Hematopoietic multipotent progenitor cell (in vitro differentiated cells): ENCODE measurements at regions not wholly inside any gene's neighbourhood (a gene's known extent, or its start where the extent isn't known, plus 50 kb on each side); places are given as distances from the start of the nearest gene placed in this dataset.
A peak's percentile ranks its signal among the peaks of the same experiment; 100 is the strongest.
"Not testable (repeated sequence)": the region's sequence is repeated elsewhere in the genome, so short reads cannot be mapped to it uniquely, and the experiment has no call there.

Experiments
- DNase-seq, 3 donors: peaks; one replicate each; pipeline ENCODE4 v3.0.0-alpha.2; 2011 to 2015; ENCODE audit warnings: low read depth in 2 of 3, low spot score in 2 of 3

- no peak for DNase-seq
Observed at GRCh38 chr12:58301730-58302122, 360.4 kb downstream of the ATP23 start.

- peak in 1 of 3 donors; percentile 35 for DNase-seq
Observed at GRCh38 chr12:58302487-58303011, 361.2 kb downstream of the ATP23 start.

GRCh38 chr12:58306266-58307000 lies 365.1 kb downstream of the ATP23 start:
- DNase-seq: no peak

DNA sequence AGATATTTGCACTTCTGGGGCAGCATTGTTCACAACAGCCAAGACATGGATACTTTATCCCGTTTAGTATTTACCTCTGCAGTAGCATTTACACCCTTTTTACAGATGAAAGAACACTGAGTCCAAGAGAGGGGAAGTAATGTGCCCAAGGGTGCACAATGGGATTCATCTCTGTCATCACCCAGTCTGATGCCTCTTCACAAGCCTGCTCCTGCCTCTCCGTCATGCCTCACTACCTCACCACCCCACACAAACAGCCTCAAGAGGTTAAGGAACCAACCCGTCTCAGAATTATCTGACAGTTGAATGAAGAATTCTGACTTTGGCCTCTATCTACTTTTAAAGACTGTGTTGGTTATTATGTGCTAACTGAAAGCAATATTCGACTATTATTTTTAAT lies 368.4 kb downstream of the ATP23 start:
- no peak for DNase-seq

GRCh38 chr12:58310368-58310767 lies 369.0 kb downstream of the ATP23 start:
- no peak for DNase-seq

DNA sequence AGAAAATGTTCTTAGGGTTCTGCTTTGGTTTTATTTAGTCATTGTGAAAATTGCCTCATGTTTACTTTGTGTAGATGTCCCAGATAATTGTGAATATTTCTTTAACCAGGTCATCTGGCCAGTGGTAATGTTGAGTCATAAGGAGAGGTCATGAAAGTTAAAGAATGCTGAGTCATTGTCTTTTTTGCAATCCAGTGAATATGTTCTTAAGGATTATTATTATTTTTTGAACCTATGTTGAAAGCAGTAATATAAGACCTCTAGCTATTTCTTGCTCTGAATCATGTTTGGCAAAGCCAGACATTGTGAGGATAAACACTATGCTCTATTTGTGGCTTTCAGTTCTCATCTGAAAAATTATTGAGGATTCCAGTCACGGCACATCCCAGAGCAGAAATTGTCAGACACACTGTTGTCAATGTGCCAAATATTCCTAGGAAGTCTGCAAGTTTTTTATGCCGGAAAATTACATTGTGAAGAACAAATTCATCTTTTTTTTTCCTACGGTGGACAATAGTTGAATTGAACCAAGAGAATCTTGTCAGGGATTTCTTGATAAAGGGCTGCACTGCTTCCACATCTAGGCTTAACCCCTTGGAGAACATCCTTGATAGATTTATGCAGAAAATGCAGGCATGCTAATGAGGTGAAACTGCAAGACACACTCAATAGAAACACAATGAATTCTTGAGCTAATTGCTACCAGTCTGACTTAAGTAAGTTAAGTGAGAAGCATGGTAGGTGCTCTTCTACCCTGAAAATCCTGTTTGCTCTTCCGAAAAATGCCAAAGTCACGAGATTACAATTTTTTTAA lies 369.6 kb downstream of the ATP23 start:
- DNase-seq: no peak

DNA sequence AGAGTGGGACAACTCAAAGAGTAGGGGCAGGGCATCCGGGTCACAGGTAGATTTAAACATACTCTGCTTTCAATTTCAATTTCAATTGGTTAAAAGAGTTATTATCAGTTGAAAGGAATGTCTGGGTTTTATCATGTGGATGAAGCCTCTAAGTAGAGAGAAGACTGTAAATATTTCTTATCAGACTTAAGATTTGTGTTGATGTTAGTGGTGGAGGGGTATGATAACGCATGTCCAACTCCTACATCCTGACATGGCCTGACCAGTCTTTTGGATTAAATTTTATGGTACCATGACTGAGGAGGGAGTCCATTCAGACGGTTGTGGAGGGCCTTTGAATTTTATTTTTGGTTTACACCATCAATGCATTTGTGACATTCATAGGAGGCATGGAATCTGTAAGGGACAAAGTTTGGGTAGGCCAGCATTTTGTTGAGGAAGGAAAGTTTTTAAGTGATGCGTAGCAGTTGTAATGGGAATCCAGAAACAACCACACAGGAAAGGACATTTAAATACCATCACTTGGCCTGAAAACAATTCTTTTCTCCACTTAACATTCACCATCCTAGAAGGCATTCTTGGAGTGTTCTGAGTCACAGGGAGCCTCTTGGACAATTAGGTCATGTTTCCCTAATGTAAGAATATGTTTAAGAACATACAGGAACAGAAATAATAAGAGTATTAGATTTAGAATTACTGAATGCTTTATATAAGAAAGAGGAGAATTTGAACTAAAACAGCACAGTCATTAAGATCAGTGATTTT lies 371.9 kb downstream of the ATP23 start:
- no peak for DNase-seq

DNA sequence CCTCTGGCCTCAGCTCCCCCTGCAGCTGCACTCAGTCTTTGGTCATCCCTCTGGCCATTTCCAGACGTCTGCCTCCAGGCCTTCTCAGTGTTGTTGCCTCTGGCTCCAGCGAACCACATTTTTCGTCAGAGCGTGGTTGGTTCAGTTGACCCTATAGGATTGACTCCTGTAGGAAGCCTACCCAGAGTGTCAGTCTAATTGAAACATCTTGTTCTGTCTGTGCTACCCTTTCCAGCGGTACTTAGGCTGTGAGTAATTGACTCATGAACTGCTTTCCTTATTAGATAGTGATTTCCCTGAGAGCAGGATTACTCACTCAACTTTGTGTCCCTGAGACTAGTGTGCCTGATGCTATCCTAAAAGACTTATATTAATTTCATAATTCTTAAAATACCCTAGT lies 373.2 kb downstream of the ATP23 start:
- no peak for DNase-seq

DNA sequence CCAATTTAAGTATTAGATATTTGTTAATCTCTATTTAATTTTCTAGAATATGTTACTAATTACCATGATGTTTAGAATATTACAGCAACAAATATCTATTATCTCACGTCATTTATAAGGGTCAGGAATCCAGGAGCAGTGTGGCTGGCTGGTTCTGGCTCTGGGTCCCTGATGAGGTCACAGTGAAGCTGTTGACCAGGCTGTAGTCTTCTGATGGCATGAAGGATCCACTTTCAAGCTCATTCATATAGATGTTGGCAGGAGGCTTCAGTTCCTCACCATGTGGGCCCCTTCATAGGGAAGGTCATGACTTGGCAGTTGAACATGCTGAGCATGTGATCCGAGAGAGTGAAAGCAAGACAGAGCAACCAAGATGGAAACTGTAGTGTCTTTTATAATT lies 375.6 kb downstream of the ATP23 start:
- DNase-seq: no peak

DNA sequence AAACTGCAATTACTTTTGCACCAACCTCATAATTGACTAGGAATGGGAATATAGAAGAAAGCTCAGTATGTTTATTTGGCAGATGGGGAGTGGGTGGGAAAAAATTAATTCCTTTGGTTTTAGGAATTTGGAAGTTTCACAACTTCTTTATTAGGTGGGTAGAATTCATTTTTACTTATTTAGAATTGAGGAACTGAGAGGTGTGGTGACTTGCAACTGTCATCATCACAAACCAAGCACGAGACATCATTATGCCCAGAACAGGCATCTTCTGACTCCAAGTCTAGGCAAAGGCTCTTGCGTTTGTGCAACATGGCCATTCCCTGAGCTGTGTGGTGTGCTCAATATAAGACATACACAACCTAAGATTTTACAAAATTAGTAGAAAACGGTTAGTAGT lies 380.0 kb downstream of the ATP23 start:
- no peak for DNase-seq

DNA sequence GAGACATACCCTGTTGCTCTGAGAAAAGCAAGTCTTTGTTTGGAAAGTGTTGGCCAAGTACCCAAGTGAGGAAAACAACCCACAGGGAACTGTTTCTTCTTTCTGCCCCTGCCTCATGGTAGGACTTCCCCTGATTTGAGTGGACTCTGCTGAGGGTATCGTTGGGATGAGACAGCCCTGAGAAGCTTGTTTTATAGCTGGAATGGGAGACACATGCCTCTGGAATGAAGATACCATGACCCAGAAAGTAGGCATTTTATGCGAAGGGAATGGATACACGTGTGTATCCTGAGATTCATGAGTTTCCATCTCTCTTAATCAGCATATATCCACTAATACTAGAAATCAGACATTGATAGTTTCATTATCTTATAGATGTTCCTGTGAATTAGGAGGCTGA lies 382.3 kb downstream of the ATP23 start:
- DNase-seq: no peak

DNA sequence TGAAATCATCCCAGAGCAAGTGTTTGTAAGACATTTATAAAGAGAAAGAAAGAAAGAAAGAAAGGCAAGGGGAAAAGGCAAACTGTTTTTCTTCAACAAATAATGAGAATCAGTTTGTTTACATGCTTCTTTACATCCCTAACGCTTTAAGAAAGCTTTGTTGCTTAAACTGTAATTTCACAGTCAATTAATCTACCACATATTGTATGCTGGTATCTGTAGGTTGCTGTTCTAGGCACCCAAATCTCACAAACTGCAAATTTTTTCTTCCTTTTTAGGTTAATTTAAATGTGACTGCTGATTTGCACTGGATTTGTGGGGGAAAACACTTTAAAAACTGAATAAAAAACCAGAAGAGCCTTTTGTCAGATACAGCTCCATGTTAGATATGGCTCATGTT lies 384.2 kb downstream of the ATP23 start:
- DNase-seq: no peak

- DNase-seq: no peak
Observed at GRCh38 chr12:58326534-58326933, 385.2 kb downstream of the ATP23 start.

DNA sequence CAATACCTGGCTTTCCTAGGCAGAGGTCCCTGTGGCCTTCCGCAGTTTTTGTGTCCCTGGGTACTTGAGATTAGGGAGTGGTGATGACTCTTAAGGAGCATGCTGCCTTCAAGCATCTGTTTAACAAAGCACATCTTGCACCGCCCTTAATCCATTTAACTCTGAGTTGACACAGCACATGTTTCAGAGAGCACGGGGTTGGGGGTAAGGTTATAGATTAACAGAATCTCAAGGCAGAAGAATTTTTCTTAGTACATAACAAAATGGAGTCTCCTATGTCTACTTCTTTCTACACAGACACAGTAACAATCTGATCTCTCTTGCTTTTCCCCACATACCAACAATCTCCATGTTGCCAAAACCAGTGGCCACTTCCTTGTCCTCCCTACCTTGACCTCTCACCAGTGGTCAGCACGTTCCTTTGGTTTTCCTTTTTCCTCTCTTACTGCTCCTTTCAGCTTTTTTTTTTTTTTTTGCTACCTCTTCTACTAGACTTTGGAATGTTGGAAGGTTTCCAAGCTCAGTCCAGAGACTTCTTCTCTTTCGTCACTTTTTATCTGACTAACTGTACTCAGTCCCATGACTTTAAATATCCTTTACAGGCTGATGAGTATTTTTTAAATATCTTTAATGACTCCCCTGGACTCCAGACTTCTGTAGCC lies 395.3 kb downstream of the ATP23 start:
- DNase-seq: not testable (repeated sequence)

GRCh38 chr12:58337539-58337938 lies 396.2 kb downstream of the ATP23 start:
- DNase-seq: peak in 1 of 3 donors; percentile 5

DNA sequence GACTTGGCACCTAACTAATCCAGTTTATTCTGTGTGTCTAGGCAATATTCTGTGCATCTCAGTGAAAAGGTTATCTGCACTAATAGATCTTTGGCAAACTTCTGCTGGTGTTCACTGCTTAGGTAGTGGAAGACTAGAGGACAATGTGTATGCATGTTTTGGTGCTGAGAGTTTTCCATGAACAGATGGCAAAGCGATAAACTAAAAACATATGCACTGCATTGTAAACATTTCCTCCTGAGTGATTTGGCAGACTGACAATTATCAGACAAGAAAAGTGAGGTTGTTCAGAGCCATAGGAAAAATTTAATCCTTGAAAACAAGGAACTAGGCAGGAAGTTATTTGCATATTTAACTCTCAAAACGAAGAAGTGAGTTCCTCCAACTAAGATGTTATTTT lies 400.4 kb downstream of the ATP23 start:
- DNase-seq: peak in 1 of 3 donors; percentile 54

- DNase-seq: no peak
Observed at GRCh38 chr12:58342736-58343135, 401.4 kb downstream of the ATP23 start.

DNA sequence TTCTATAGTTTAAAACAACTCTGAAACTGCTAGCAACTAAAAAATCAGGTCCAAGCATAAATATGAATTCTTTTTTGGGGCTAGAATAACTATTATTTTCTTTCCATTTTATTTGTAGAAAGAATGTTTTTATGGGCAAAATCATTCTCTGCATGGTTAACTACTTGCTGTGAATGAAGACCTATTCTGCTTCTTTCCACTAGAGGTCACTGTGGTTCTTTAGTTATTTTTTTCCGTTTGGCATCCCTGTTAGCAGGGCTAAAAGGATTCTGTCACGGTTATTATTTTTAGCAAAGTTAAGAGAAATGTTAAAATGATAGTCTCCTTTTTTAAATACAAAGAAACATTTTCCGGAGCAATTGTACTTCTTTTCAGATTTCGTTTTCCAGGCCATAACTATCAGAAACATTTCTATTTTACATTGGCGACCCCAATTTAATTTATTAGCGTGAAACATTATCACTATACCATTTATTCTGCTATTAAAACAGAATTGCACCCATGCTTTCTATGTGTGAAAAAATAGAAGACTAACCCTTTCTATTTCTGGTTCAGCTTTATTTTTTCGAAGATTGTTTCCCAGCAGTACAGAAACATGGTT lies 404.8 kb downstream of the ATP23 start:
- DNase-seq: peak in 2 of 3 donors; percentile 22 to 60

DNA sequence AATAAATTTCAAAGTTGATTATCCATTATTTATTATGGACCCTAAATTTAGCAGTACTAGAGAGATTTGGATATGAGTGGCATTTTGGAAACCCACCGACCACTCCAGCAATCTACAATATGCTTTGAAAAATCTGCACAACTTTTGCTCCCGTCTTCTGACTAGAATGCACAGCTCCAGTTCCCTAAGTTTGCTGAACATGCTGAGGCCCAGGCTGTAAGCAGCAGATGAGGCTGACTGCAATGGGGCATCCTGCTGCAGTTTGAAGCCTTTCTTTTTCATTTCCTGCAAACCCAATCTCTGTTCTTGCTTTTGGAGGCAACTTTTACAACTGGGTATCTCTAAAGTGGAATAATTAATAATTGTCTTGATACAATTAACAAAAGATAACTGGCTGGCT lies 405.8 kb downstream of the ATP23 start:
- DNase-seq: no peak

DNA sequence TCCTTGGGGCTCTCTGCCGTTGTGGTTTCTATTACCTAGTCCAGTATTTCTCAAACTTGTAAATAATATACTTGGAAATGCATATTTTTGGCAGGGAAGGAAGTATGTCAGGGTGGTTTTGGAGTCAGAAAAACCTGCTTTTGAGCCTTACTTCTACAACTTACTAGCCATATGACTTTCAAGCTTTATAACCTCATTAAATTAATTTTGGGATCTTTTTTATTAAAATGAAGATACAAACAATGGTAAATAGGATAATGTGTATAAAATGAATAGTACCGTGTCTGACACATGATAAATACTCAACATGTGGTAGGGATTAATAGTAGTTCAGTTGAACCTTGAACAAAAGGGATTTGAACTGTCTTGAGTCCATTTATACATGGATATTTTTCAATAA lies 406.3 kb downstream of the ATP23 start:
- no peak for DNase-seq
